GM10266 (cell line): ENCODE measurements at regions not wholly inside any gene's neighbourhood (a gene's known extent, or its start where the extent isn't known, plus 50 kb on each side); places are given as distances from the start of the nearest gene placed in this dataset.

Experiments used
- DNase-seq: peaks from one replicate; pipeline ENCODE4 v3.0.0; 2012; ENCODE audit errors: extremely low spot score
- TF ChIP-seq, protein P1 (sequence below): IDR thresholded peaks from 2 replicates; pipeline ENCODE4 v1.5.1; 2012; ENCODE audit warnings: mild to moderate bottlenecking, low read depth; ENCODE audit not compliant: control insufficient read depth, insufficient read depth; ENCODE audit errors: missing control alignments

GRCh38 chr4:31040106-31040505, 319.9 kb downstream of the PCDH7 start:
- TF ChIP-seq, protein P1, sequence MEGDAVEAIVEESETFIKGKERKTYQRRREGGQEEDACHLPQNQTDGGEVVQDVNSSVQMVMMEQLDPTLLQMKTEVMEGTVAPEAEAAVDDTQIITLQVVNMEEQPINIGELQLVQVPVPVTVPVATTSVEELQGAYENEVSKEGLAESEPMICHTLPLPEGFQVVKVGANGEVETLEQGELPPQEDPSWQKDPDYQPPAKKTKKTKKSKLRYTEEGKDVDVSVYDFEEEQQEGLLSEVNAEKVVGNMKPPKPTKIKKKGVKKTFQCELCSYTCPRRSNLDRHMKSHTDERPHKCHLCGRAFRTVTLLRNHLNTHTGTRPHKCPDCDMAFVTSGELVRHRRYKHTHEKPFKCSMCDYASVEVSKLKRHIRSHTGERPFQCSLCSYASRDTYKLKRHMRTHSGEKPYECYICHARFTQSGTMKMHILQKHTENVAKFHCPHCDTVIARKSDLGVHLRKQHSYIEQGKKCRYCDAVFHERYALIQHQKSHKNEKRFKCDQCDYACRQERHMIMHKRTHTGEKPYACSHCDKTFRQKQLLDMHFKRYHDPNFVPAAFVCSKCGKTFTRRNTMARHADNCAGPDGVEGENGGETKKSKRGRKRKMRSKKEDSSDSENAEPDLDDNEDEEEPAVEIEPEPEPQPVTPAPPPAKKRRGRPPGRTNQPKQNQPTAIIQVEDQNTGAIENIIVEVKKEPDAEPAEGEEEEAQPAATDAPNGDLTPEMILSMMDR, result no peak
- DNase-seq, result no peak

- TF ChIP-seq, protein P1, result no peak
- no peak for DNase-seq
These were observed 321.2 kb downstream of the PCDH7 start for GRCh38 chr4:31041385-31041784.

- no peak for DNase-seq
- TF ChIP-seq, protein P1, result no peak
These were observed 321.7 kb downstream of the PCDH7 start for GRCh38 chr4:31041853-31042252.

DNA sequence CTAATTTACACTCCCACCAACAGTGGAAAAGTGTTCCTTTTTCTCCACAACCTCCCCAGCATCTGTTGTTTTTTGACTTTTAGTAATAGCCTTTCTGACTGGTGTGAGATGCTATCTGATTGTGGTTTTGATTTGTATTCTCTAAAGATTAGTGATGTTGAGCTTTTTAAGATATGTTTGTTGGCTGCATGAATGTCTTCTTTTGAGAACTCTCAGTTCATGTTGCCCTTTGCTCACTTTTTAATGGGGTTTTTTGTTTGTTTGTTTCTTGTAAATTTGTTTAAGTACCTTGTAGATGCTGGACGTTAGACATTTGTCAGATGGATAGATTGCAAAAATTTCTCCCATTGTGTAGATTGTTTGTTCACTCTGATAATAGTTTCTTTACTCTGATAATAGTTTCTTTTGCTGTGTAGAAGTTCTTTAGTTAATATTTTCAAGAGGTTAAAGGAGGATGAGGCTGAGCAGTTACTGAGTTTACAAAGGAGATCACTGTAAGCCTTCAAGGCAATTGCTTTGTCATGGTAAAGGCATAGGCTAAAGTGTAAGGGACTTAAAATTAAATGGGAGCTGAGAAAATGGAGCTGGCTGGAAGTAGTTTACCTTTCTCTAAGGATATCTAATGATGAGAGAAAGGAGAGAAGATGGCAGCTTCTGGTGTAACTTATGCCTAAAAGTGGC, 323.4 kb downstream of the PCDH7 start:
- TF ChIP-seq, protein P1, result no peak
- no peak for DNase-seq

DNA sequence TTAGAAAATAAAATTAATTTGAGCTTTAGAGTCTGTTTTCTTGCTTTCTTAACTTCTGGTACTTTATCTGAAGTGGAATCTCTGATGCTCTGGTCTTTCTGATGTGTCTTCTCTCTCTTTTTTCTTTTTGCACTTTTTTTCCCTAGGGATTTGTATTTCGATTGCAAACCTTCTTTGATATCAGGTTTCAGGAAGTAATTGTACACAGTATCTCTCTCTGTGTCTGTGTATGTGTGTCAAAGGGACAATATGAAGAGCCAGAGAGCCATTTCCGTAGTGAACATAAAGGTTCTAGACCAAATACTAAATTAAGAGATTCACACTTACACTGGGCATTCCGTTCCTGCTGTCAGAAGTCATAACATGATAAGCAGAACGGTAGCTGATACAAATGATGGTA, 325.0 kb downstream of the PCDH7 start:
- TF ChIP-seq, protein P1, result no peak
- DNase-seq, result no peak

DNA sequence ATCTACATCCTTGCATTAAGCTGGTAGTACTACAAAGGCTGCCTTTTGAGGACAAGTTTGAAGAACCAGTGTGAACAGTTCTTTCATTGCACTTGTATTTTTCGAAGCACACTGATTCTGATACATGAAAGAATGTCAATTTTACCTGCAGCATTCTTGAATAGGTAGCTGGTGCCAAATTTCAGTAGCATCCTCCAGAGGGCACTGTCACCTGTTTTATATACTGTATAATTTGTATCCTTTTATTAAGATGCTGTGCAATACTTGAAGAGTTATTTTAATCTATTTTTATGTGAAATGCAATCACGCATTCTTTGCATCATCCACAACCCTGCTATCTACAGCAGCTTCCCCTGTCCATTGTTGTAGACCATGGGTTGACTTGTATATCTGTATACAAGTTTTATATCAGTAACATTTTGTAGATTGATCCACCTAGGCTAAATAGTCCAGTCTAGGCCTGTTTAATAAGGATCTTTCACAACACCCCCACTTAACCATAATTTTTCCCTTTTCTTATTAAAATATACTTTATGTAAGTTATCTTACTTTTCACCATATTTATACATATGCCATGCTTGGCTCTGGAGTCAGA, 325.7 kb downstream of the PCDH7 start:
- TF ChIP-seq, protein P1, result peak; percentile 26
- no peak for DNase-seq

DNA sequence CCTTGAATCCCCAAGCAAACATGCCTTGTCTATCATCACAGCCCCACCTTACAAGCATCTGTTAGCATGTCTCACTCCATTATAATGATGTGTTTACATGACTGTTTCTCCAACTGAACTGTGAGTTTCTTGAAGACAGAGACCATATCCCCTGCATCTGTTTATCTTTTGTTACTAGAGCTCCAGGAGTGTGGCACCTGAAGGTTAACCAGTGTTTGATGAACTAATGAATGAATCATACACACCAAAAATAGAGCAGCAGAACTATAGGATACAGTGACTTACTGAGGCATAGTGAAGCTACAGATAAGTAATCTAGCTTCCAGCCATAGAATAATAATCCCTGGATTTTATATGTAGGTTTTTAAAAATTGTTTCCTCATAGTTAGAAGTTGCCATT, 331.0 kb downstream of the PCDH7 start:
- DNase-seq, result no peak
- TF ChIP-seq, protein P1, result no peak
